CD4-positive, alpha-beta T cell treated with Interleukin-15 for 4 hours (primary cell): ENCODE measurements at regions not wholly inside any gene's neighbourhood (a gene's known extent, or its start where the extent isn't known, plus 50 kb on each side); places are given as distances from the start of the nearest gene placed in this dataset.

Source experiments
- DNase-seq: peaks from one replicate; pipeline ENCODE4 v3.0.0-alpha.2; 2020; ENCODE audit warnings: low spot score

DNA sequence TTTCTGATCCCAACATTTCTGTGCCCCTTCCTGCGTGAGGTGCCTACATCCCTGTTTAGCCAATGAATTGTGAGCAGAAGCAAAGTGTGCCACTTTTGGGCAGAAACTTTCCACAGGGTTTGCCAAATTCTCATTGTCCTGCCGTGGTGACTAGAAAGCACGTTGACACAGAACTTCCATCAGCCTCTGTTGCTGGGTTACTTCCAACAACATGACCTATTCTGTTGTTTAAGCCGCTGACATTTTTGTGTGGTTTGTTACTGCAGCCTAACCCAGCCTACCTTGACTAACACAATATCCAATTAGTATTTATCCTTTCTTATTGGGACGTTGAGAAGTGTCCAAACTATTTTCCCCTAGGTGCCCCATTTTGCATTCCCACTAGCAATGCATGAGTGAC lies 136.8 kb downstream of the URB2 start:
- DNase-seq: no peak

DNA sequence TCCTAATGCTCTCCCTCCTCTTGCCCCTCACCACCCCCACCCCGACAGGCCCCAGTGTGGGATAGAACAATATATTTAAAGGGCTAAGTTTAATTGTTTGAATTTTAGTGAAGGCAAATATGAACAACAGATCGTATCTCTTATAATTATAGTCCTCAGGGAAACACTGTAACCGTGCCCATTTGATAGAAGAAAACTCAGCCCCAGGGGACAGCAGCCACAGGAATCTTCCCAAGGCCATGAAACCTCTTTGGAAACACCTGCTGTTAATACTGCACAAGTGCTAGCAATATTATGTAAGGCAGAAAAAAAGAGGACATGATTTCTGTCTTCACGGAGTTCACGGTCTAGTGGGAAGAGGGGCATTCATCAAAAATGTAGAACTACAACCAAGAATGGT lies 142.2 kb downstream of the URB2 start:
- DNase-seq: no peak

DNA sequence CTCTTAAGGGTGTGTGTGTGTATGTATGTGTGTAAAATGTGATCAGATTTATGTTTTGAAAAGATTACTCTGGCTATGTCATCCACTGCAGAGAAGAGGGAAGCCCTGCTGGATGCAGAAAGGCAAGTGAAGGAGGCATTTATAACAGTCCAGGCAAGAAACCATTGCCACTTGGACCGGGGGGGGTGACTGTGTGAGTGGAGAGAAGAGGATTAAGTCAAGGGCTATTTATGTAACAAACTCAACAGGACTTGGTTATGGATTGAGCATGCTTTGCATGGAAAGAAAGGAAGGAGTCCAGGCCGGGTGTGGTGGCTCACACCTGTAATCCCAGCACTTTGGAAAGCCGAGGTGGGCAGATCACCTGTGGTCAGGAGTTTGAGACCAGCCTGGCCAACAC lies 143.0 kb downstream of the URB2 start:
- no peak for DNase-seq

DNA sequence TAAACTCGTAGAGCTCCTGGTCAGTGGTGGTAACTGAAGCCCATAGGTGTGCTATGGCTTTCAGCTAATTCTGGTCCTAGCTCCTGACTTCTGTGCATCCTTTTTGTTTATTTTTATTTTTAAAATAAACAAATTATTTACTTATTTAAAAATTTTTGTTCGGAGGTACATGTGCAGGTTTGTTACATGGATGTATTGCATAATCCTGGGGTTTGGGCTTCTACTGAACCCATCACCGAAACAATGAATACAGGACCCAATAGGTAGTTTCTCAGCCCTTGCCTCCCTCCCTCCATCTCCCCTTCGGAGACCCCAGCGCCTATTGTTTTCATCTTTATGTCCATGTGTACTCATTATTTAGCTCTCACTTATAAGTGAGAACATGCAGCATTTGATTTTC lies 143.8 kb downstream of the URB2 start:
- no peak for DNase-seq

DNA sequence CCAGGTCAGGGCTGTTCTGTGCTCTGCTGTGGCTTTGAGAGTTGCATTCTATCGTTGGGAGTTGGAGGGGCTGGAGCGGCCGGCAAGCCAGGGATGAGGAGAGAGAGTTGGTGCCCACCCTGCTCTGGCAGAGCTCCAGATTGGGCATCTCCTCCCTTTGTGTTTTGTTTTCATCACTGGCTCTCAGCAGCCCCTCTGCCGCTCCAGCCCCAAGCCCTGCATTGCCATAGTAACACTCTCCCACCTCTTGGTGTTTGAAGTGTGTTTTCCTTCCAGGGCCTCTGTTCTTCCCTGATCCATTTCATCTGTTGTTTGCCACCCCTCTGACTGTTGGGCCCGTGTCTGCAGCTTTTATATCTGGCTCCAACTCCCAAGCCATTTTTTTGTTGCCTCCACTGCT lies 152.7 kb downstream of the URB2 start:
- DNase-seq: no peak

DNA sequence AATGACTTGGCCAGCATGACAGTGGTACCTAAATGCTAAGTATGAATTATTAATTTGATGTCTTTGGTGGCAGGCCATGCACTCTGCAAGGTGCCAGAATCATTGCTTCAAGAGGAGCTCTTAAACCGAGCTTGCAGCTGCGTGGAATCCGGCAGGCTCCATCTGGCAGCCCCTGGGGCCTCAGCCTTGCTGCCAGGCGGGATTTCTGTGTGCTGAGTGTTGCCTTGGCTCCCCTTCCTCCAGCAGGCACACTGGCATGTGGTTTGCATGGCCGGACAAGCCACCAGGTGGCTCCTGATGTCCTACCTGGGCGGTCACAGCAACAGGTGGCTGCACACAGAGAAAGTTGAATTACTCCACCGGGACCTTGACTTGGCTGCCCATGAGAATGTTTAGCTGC lies 155.4 kb downstream of the URB2 start:
- DNase-seq: no peak

DNA sequence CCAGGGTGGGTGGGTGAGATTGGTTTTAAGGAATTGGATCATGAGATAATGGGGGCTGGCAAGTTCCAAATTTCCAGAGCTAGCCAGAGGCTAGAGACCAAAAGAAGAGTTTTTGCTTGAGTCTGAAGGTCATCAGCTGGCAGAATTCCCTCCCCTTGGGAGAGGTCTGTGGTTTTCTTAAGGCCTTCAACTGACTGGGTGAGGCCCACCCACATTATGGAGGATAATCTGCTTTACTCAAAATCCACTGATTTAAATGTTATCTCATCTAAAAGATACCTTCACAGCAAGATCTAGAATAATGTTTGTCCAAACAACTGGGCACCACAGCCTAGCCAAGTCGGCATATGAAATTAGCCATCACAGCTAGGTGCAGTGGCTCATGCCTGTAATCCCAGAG lies 156.4 kb downstream of the URB2 start:
- DNase-seq: no peak

DNA sequence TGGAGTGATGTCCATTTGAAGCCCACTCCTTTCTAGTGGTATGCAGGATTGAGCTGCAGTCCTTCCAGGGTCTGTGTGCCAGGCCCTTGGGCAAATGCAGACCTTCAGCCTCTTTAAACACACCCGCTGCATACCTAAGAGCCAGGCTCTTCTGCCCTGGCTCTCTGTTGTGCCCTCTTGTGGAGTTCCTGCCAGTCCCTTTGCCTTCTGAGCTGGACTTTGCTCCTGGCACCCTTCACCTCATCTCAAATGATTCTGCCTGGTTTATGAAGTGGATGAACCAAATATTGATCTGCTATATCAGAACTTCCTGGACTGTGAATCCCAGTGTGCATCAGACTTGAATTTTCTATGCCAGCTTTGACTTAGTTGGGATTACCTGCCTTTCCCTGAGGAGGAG lies 158.8 kb downstream of the URB2 start:
- no peak for DNase-seq

DNA sequence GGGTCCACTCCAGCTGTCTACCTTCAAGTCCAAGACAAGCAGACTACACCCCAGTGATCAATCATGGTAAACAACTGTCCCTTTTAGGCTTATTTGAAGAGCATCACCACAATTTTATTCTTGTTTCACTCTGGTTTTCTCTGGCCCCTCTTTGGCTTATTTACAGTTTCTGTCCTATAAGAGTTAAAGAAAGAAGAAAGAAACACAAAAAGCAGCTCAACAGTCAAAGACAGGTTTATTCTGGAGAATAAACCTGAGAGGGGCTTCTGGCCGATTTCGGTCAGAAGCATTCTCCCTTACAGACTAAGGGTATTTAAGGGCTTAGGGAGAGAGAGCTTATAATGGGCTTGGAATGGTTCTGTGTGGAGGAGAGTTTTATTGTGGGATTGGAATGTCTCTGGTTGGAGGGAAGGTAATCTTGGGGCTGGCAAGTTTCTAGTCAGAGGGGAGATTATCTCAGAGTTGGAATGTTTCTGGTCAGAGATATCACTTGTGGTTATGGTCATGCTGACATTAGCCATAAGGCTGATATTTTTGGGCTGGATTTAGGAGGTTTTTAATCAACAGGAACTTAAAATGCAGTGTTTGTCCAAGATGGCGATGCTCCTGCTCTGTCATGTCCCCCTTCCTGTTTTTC lies 161.0 kb downstream of the URB2 start:
- DNase-seq: no peak

DNA sequence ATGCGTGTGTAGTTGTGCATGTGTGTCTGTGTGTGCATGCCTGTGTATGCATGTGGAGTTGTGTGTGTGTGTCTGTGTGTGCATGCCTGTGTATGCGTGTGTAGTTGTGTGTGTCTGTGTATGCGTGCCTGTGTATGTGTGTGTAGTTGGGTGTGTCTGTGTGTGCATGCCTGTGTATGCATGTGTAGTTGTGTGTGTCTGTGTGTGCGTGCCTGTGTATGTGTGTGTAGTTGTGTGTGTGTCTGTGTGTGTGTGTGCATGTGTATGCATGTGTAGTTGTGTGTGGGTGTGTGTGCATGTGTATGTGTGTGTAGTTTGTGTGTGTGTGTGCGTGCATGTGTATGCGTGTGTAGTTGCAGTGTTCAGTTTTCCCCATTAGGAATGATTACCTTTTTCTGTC lies 162.0 kb downstream of the URB2 start:
- DNase-seq: no peak

DNA sequence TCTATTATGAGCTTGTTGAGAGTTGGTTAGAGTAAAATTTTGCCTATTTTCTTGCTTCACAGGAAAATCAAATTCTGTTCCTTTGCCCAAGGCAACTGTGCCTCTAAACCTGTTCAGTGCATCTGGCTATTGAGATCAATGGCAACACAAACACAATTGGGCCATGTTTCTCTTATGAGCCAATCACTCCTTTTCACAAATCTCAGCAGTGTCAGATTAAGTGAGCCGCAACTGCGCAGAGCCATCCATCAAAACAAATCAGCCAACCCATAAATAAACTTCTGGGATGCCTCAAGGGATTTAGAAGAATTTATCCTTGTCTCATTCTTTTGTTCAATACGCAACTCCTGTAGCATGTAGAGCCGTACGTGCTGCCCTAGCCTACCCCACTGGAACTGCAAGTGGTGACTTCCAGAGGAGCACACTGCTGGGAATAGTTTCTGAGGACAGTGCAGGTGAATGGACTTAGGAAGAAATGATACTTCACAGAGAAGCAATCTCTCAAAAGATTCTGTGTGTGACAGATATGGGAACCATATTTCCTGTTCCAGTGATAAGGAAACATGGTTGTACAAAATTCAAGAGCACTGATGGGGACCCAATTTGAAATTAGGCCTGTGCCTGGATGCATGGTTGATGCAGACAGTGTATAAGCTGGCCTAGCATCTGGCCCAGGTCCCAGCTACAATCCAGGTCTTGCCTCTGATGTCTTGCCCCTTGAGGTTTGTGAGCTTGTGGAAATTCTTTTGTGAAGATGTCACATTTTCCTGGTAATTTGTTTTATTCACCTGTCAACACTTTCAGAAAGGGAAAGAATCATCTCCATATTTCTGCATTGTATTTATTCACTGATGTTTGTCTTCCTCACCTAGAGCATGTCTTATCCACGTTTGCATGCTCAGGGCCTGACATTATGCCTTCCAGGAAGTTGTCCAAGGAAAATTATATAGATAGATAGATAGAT lies 166.2 kb downstream of the URB2 start:
- DNase-seq: no peak

DNA sequence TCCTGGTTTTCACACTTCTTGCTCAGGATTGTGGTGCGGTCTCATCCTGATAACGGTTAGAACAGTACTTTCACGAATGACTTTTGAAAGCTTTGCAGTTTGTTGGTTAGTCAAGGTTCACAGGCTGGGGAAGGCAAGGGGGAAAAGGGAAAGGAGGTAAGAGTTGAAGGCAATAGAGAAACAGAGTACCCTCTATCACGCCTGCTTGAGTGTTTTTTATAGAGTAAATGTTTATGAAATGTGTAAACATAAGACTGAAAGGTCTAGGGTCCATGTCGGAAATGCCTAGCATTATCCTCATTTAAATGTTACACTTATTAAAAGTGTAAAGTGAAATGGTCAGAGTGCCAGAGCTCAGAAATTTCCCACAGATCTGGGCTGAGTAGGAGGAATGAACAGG lies 167.4 kb downstream of the URB2 start:
- DNase-seq: no peak

DNA sequence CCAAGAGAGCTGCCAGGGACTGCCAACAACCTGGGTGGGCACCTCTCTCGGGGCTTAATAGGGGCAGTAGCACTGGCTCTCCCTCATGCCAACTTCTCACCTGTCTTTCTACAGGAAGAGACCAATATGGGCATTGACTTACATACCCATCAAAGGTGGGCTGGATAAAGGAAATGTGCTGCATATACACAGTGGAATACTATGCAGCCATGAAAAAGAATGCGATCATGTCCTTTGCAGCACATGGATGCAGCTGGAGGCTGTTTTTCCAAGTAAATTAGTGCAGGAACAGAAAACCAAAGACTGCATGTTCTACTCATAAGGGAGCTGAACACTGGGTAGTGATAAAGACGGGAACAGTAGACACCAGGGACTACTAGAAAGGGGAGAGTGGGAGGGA lies 172.5 kb downstream of the URB2 start:
- no peak for DNase-seq

DNA sequence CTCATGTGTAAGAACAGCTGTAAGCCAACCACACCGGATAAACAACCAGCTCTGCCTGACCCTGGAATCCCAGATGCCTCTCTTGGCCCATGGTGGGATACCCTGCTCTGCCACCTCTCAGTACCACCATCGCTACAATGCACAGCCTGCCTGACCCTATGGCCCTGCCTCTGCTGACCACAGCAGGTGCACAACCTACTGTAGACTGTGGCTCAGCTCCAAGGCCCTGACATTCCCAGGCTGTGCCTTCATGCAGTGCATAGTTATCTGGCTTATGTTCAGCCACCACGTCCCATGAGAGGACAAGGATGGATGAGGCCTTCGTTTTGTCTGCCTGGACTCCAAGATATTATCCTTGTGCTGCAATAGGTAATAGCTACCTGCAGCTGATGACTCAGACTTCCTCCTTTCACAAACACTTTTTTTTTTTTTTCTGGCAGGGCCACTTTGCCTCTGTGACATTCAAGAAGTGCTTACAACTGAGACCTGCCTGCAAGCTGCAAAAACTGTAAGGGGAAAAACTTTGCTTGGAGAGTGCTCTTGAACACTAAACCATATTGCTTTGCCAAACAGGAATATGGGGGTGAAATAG lies 177.7 kb downstream of the URB2 start:
- no peak for DNase-seq

DNA sequence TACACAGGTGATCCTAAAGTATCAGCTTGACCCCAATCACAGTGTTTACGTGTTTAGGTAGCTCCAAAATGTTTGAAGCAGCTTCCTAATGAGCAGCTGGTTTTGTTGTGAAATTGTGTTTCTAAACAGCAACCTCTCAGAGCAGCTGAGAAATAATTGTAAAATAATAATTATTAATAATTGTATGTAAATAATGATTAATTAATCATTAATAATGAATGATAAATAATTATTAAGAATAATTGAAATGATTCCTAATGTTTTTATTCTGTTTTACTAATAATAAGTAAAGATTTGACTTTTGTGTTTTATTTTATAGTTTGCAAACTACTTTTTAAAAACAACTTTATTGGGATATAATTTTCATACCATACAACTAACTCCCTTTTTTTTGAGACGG lies 182.2 kb downstream of the URB2 start:
- DNase-seq: no peak

DNA sequence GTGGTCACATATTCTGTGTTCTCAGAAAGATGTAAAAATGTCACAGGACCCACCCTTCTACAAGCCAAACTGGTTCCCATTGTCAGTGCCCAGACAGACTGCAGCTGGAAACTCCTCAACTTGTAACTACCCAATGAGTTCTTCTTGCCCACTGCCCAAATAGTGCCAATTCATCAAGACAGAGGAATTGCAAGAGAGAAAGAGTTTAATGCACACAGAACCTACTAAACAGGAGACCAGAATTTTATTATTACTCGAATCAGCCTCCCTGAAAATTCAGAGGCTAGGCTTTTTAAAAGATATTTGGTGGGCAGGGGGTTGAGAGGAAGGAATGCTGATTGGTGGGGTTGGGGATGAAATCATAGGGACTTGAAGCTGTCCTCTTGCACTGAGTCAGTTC lies 184.1 kb downstream of the URB2 start:
- DNase-seq: no peak

DNA sequence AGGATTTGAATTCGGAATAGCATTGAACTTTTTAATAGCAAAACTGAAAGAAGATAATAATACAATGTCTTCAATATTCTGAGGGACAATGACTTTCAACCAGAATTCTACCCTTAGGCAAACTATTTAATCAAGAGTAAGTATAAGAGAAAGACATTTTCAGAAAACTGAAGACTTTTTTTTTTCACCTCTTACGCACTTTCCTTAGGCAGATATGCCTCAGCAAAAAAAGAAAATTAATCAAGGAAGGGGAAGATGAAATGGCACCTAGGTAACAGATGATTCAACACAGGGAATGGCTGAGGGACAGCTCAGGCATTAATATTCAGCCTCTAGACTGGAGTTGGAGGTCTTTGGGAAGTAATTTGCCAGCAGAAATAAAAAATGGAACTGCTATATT lies 184.9 kb downstream of the URB2 start:
- DNase-seq: no peak

DNA sequence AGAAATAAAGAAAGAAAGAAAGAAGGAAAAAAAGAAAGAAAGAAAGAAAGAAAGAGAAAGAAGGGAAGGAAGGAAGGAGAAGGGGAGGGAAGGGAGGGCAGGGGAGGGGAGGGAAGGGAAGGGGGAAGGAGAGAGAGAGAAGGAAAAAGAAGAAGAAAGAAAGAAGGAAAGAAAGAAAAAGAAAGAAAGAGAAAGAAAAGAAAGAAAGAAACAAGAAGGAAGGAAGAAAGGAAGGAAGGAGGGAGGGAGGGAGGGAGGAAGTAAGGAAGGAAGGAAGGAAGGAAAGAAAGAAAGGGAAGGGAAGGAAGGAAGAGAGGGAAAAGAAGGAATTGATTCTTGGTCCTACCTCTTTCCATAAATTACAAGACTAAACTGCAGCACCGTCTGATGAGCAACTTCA lies 186.1 kb downstream of the URB2 start:
- no peak for DNase-seq

DNA sequence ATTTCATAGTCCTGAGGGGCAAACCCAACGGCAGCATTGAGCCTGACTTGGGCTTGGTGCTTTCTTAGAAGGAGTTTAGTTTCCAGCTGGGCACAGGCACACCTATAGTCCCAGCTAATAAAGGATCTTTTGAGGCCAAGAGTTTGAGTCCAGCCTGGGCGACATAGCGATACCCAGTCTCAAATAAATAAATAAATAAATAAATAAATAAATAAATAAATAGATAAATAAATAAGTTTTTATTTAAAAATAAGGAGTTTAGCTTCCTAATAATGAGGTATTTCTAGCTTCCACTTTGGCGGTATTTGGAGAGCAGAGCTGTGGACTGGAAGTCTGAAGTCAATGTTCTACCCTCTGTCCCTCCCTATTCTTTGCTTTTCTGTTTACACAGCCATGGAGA lies 186.6 kb downstream of the URB2 start:
- DNase-seq: no peak

DNA sequence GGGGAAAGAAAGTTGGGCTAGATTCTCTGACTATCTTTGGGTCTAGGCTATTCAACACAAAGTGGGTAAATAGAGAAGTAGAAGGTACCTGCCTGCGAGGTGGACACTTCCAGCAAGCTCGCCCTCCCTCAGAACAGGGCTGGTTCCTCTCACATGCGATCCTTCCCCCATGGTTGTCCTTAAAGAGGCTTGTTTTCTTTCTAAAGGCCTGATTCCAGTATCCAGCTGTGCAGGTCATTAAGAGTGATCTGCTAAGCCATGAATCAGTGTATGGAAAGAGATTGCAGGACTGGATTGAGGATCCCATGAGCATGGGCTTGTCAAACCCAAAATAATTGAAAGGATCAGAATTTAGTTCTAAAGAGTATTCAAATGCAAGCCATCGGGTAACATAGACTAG lies 189.0 kb downstream of the URB2 start:
- no peak for DNase-seq

DNA sequence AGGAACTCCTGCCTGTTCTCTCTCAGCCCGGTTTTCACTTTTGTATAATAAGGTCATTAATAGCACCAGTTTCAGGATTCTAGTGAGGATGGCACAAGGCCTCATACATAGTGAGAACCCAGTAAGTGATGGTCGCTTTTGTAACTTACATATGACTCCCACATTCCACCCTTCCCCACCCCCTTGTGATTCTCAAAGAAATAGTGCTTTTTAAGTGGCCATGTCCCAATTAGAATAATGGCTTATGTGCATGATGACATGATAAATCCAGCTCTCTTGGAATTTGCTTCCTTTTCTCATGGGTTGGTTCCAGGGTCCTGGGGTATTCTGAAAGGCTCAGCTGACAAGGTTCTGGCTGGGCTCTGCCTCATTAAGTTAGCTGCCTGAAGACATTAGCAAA lies 189.9 kb downstream of the URB2 start:
- DNase-seq: no peak

DNA sequence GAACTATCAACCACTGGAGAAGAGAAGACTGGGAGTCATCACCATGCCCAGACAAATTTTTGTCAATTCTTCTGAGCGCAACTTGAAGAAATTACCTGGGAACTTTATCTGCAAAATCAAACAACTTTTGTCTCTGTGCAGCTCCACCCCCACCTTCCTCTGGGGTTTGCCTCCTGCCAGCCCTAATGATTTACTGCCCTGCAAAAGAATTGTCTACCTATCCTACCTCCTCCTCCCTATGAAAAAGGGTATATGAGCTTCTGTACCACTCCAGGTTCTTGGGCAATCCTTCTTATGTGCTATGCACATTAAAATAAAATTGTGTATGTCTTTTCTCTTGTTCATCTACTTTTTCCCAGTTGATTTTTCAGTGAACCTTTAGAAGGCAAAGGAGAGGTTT lies 191.9 kb downstream of the URB2 start:
- no peak for DNase-seq

DNA sequence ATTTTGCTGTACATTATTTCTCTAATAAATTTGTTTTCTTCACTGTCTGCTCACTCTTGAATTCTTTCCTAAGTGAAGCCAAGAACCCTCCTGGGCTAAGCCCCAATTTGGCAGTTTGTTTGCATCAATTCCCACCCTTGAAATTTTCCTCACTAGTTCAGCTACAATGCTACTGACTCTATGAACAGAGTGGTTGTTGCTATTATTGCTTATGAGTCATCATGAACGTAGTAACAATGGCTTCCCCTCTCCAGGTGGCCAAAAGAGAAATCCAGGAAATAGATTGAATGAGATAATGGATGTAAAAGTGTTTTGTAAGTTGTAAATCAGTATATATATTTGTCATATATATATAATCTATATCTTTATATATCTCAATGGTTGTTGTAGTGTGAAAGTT lies 193.0 kb downstream of the URB2 start:
- no peak for DNase-seq
